ENCODE measurements at regions not wholly inside any gene's neighbourhood (a gene's known extent, or its start where the extent isn't known, plus 50 kb on each side); places are given as distances from the start of the nearest gene placed in this dataset.

GRCh38 chr15:46344115-46344724, 709.4 kb downstream of the SQOR start:
- TF ChIP-seq, protein P1, sequence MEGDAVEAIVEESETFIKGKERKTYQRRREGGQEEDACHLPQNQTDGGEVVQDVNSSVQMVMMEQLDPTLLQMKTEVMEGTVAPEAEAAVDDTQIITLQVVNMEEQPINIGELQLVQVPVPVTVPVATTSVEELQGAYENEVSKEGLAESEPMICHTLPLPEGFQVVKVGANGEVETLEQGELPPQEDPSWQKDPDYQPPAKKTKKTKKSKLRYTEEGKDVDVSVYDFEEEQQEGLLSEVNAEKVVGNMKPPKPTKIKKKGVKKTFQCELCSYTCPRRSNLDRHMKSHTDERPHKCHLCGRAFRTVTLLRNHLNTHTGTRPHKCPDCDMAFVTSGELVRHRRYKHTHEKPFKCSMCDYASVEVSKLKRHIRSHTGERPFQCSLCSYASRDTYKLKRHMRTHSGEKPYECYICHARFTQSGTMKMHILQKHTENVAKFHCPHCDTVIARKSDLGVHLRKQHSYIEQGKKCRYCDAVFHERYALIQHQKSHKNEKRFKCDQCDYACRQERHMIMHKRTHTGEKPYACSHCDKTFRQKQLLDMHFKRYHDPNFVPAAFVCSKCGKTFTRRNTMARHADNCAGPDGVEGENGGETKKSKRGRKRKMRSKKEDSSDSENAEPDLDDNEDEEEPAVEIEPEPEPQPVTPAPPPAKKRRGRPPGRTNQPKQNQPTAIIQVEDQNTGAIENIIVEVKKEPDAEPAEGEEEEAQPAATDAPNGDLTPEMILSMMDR (conservative IDR thresholded peaks at IDR 0.05; ENCODE audit: low read depth, low read length) = no peak
- TF ChIP-seq CHD1 (IDR thresholded peaks at IDR 0.05; ENCODE audit: low read depth, low read length) = no peak
- no peak for TF ChIP-seq SMC3 (IDR thresholded peaks at IDR 0.05; ENCODE audit: low read depth, low read length)
- no peak for TF ChIP-seq RAD21 (IDR thresholded peaks at IDR 0.05; ENCODE audit: low read length)

Data from IMR-90 (cell line).